HG02938 (cell line): ENCODE measurements at regions not wholly inside any gene's neighbourhood (a gene's known extent, or its start where the extent isn't known, plus 50 kb on each side); places are given as distances from the start of the nearest gene placed in this dataset.
"Not testable (repeated sequence)": the region's sequence is repeated elsewhere in the genome, so short reads cannot be mapped to it uniquely, and the experiment has no call there.

ENCODE experiments used
- ATAC-seq: cut with Tn5 transposase; IDR thresholded peaks from one replicate; pipeline ENCODE4 v1.9.1; 2021; ENCODE audit warnings: mild to moderate bottlenecking, moderate library complexity; ENCODE audit not compliant: unreplicated experiment

GRCh38 chr10:8656261-8656660 is 601.8 kb downstream of the GATA3 start:
- ATAC-seq: no peak

GRCh38 chr10:8659982-8660381 is 605.5 kb downstream of the GATA3 start:
- ATAC-seq: no peak

GRCh38 chr10:8661886-8662285 is 607.4 kb downstream of the GATA3 start:
- ATAC-seq: no peak

- ATAC-seq: no peak
Observed at GRCh38 chr10:8663131-8663530, 608.6 kb downstream of the GATA3 start.

GRCh38 chr10:8665322-8665721 is 610.8 kb downstream of the GATA3 start:
- ATAC-seq: no peak

GRCh38 chr10:8670461-8670860 is 616.0 kb downstream of the GATA3 start:
- ATAC-seq: no peak

- no peak for ATAC-seq
Observed at GRCh38 chr10:8674230-8674629, 619.7 kb downstream of the GATA3 start.

GRCh38 chr10:8677642-8678041 is 623.2 kb downstream of the GATA3 start:
- ATAC-seq: no peak

GRCh38 chr10:8684916-8685315 is 630.4 kb downstream of the GATA3 start:
- not testable (repeated sequence) for ATAC-seq

GRCh38 chr10:8688881-8689280 is 634.4 kb downstream of the GATA3 start:
- no peak for ATAC-seq

GRCh38 chr10:8691498-8692017 is 637.1 kb downstream of the GATA3 start:
- no peak for ATAC-seq

- ATAC-seq: not testable (repeated sequence)
Observed at GRCh38 chr10:8693635-8694034, 639.1 kb downstream of the GATA3 start.

GRCh38 chr10:8696746-8697145 is 642.3 kb downstream of the GATA3 start:
- ATAC-seq: no peak

- no peak for ATAC-seq
Observed at GRCh38 chr10:8700689-8701088, 646.2 kb downstream of the GATA3 start.

- no peak for ATAC-seq
Observed at GRCh38 chr10:8702181-8702580, 647.7 kb downstream of the GATA3 start.

- ATAC-seq: no peak
Observed at GRCh38 chr10:8705415-8705814, 650.9 kb downstream of the GATA3 start.

- ATAC-seq: no peak
Observed at GRCh38 chr10:8712656-8713055, 658.2 kb downstream of the GATA3 start.

GRCh38 chr10:8719971-8720370 is 665.5 kb downstream of the GATA3 start:
- ATAC-seq: no peak

GRCh38 chr10:8721650-8722049 is 667.2 kb downstream of the GATA3 start:
- no peak for ATAC-seq

- ATAC-seq: no peak
Observed at GRCh38 chr10:8722835-8723234, 668.3 kb downstream of the GATA3 start.

GRCh38 chr10:8725343-8725742 is 670.9 kb downstream of the GATA3 start:
- no peak for ATAC-seq

- ATAC-seq: no peak
Observed at GRCh38 chr10:8726084-8726778, 671.7 kb downstream of the GATA3 start.

- ATAC-seq: no peak
Observed at GRCh38 chr10:8726779-8727084, 672.2 kb downstream of the GATA3 start.
